Tibial artery (tissue), 4 donors: ENCODE measurements at regions not wholly inside any gene's neighbourhood (a gene's known extent, or its start where the extent isn't known, plus 50 kb on each side); places are given as distances from the start of the nearest gene placed in this dataset.

ENCODE experiments used
- DNase-seq, 2 donors: peaks; one replicate each; pipeline ENCODE4 v3.0.0-alpha.2; 2019
- H3K27ac ChIP-seq, 2 donors: fragments of 200-600 bp; sonication (generic) in 1 of 2; 1 replicate in 1 of 2; 2 replicates in 1 of 2; pipeline ENCODE4 v1.5.1; 2018 to 2019; ENCODE audit warnings: mild to moderate bottlenecking in 1 of 2
- H3K27me3 ChIP-seq, 2 donors: fragments of 200-600 bp; sonication (generic) in 1 of 2; one replicate each; pipeline versions ENCODE4 v1.5.1 to v1.6.0; 2016 to 2019
- H3K36me3 ChIP-seq, 3 donors: fragments of 200-600 bp; sonication (generic) in 2 of 3; one replicate each; pipeline ENCODE4 v1.5.1; 2016 to 2019; ENCODE audit warnings: mild to moderate bottlenecking in 2 of 3
- H3K4me1 ChIP-seq, 4 donors: fragments of 200-600 bp; sonication (generic) in 2 of 4; 1 replicate in 3 of 4; 2 replicates in 1 of 4; pipeline ENCODE4 v1.5.1; 2016 to 2019
- H3K4me3 ChIP-seq, 2 donors: fragments of 200-600 bp; sonication (generic) in 1 of 2; 1 replicate in 1 of 2; 2 replicates in 1 of 2; pipeline ENCODE4 v1.5.1; 2018 to 2019; ENCODE audit warnings: mild to moderate bottlenecking in 2 of 2
- H3K9me3 ChIP-seq, 3 donors: fragments of 200-600 bp; sonication (generic) in 1 of 3; one replicate each; pipeline ENCODE4 v1.5.1; 2016 to 2019
- intact Hi-C: fragments of 100-400 bp; cut with DNase I; formaldehyde crosslinking; loops from one replicate; pipeline ENCODE4 v1.15.0; 2023; ENCODE audit warnings: low total_unique reads
- TF ChIP-seq, protein P1 (sequence below), 2 experiments: fragments of 200-600 bp in 1 of 2; fragments of 450-650 bp in 1 of 2; IDR thresholded peaks; one replicate each; pipeline ENCODE4 v1.5.1; 2017 to 2019; ENCODE audit warnings: antibody characterized with exemption in 2 of 2, mild to moderate bottlenecking in 1 of 2, moderate library complexity in 1 of 2

DNA sequence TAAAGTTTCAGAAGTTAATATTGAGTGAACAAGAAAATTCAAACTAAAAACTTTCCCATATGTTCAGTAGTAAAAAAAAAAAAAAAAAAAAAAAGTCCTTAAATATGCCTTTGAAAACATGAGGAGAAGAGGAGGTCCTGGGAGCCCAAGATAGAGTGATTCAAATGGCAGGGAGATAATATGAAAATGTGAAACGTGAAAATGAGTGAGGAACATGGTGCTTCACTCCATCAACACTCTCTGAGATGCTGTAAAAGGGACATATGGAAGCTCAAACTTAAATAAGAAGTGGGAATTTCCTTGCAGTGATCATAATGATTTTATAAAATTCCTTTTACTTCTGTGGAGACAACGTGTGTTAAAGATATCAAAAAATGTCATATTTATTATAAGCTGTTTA is 423.9 kb downstream of the PABPC4L start:
- Histone ChIP-seq H3K4me1 (peaks cover 0 to 16% (median 0%) of the 10 kb centered on the region in 4 donors), H3K27ac (no peak overlapping the region), H3K36me3 (no peaks in the 10 kb centered on the region), H3K27me3 (no peaks in the 10 kb centered on the region), H3K9me3 (no peaks in the 10 kb centered on the region), H3K4me3 (no peak overlapping the region)
- DNase-seq, result no peak
- TF ChIP-seq, protein P1, sequence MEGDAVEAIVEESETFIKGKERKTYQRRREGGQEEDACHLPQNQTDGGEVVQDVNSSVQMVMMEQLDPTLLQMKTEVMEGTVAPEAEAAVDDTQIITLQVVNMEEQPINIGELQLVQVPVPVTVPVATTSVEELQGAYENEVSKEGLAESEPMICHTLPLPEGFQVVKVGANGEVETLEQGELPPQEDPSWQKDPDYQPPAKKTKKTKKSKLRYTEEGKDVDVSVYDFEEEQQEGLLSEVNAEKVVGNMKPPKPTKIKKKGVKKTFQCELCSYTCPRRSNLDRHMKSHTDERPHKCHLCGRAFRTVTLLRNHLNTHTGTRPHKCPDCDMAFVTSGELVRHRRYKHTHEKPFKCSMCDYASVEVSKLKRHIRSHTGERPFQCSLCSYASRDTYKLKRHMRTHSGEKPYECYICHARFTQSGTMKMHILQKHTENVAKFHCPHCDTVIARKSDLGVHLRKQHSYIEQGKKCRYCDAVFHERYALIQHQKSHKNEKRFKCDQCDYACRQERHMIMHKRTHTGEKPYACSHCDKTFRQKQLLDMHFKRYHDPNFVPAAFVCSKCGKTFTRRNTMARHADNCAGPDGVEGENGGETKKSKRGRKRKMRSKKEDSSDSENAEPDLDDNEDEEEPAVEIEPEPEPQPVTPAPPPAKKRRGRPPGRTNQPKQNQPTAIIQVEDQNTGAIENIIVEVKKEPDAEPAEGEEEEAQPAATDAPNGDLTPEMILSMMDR (IDR thresholded peaks at IDR 0.05), result no peak
- intact Hi-C loops, result no loop called here

DNA sequence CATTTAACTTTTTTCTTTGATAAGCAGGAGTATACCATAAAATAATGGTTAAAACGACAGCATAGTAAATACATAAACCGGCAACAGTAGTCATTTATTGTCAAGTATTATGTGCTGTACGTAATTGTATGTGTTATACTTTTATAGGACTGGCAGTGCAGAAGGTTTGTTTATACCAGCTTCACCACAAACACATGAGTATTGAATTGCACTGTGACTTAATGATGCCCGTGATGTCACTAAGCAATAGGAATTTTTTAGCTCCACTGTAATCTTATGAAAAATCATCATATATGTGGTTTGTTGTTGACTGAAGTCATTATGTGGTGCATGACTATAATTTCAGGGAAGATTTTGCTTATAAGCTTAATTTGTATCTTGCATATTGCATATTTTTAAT is 424.6 kb downstream of the PABPC4L start:
- no peak overlapping the region for H3K27ac ChIP-seq
- H3K4me3 ChIP-seq, result no peak overlapping the region
- H3K27me3 ChIP-seq, result no peaks in the 10 kb centered on the region
- TF ChIP-seq, protein P1 (IDR thresholded peaks at IDR 0.05), result no peak
- H3K36me3 ChIP-seq, result no peaks in the 10 kb centered on the region
- intact Hi-C loops, result no loop called here
- H3K4me1 ChIP-seq, result peaks cover 0 to 16% (median 0%) of the 10 kb centered on the region in 4 donors
- no peaks in the 10 kb centered on the region for H3K9me3 ChIP-seq
- no peak for DNase-seq

GRCh38 chr4:133776503-133776902 is 425.1 kb downstream of the PABPC4L start:
- Histone ChIP-seq H3K4me3 (no peak overlapping the region), H3K27ac (no peak overlapping the region), H3K9me3 (no peaks in the 10 kb centered on the region), H3K36me3 (no peaks in the 10 kb centered on the region), H3K4me1 (peaks cover 0 to 16% (median 0%) of the 10 kb centered on the region in 4 donors), H3K27me3 (no peaks in the 10 kb centered on the region)
- no peak for DNase-seq
- TF ChIP-seq, protein P1 (IDR thresholded peaks at IDR 0.05), result no peak
- intact Hi-C loops, result no loop called here

DNA sequence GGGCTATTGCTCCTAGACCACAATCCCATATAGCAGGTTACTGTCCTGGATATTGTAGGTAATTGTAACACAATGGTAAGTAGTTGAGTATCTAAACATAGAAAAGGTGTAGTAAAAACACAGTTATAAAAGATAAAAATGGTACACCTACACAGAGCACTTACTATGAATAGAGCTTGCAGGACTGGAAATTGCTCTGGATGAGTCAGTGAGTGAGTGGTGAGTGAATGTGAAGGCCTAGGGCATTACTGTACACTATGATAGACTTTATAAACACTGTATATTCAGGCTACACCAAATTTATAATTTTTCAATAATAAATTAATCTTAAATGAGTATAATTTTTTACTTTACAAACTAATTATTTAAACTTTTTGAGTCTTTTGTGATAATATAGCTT is 425.7 kb downstream of the PABPC4L start:
- Histone ChIP-seq H3K27me3 (no peaks in the 10 kb centered on the region), H3K9me3 (no peaks in the 10 kb centered on the region), H3K36me3 (no peaks in the 10 kb centered on the region), H3K27ac (no peak overlapping the region), H3K4me3 (no peak overlapping the region), H3K4me1 (peaks cover 0 to 16% (median 0%) of the 10 kb centered on the region in 4 donors)
- TF ChIP-seq, protein P1 (IDR thresholded peaks at IDR 0.05), result no peak
- DNase-seq, result no peak
- intact Hi-C loops, result no loop called here

DNA sequence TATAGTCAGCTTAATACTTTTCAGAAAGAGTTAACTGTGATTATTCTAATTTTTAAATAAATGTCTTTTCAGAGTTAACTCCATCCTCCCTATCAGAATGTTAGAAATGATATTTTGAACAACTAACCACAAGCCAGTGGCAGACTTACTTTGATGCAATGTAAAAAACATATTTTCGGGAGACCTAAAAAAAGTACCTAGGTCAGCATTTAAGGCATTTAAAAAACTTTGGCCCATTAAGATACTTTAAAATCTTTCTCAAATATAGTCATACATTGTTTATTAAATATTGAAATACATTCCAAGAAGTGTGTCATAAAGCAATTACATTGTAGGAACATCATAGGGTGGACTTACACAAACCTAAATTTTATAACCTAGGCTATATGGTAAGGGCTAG is 426.1 kb downstream of the PABPC4L start:
- Histone ChIP-seq H3K9me3 (no peaks in the 10 kb centered on the region), H3K36me3 (no peaks in the 10 kb centered on the region), H3K27ac (no peak overlapping the region), H3K4me1 (peaks cover 0 to 16% (median 0%) of the 10 kb centered on the region in 4 donors), H3K4me3 (no peak overlapping the region), H3K27me3 (no peaks in the 10 kb centered on the region)
- no peak for DNase-seq
- TF ChIP-seq, protein P1 (IDR thresholded peaks at IDR 0.05), result no peak
- intact Hi-C loops, result no loop called here

DNA sequence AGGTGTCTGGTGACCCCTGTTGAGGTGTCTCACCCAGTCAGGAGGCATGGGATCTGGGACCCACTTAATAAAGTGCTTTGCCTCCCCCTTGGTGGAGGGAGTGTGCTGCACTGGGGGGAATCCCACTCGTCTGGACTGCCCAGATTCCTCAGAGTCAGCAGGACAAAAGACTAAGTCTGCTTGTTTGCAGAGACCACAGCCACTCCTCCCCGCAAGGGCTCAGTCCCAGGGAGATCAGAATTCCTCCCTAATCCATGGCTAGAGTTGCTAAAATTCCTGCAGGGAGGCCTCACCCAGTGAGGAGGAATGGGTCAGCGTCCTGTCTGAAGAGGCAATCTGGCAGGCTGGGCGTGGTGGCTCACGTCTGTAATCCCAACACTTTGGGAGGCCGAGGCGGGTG is 442.2 kb downstream of the PABPC4L start:
- no peaks in the 10 kb centered on the region for H3K9me3 ChIP-seq
- DNase-seq, result no peak
- TF ChIP-seq, protein P1 (IDR thresholded peaks at IDR 0.05), result no peak
- H3K4me1 ChIP-seq, result peaks cover 0 to 36% (median 5%) of the 10 kb centered on the region in 4 donors
- H3K27ac ChIP-seq, result peak overlapping the region; percentile 30 to 35
- intact Hi-C loops, result no loop called here
- H3K36me3 ChIP-seq, result no peaks in the 10 kb centered on the region
- H3K4me3 ChIP-seq, result no peak overlapping the region
- H3K27me3 ChIP-seq, result no peaks in the 10 kb centered on the region
